AG04450 (cell line): ENCODE measurements at regions not wholly inside any gene's neighbourhood (a gene's known extent, or its start where the extent isn't known, plus 50 kb on each side); places are given as distances from the start of the nearest gene placed in this dataset.

Experiments
- CTCF ChIA-PET: fragments of 300-600, 350-600 bp; formaldehyde crosslinking; extraction: SDS; loops from one replicate; lab custom pipeline; 2022; ENCODE audit warnings: antibody characterized with exemption, inconsistent platforms; lab: Charles Lee
- POLR2A ChIA-PET: fragments of 350-600 bp; formaldehyde crosslinking; extraction: SDS; loops from one replicate; lab custom pipeline; 2021; ENCODE audit warnings: antibody characterized with exemption, inconsistent platforms; lab: Yijun Ruan, JAX
- DNase-seq: peaks from one replicate; pipeline ENCODE4 v3.0.0-alpha.2; 2011; ENCODE audit warnings: low read depth, low spot score
- H3K27ac ChIP-seq: one replicate; pipeline ENCODE4 v1.5.1; 2012; ENCODE audit warnings: low read depth, low read length, control low read depth
- H3K27me3 ChIP-seq: one replicate; pipeline ENCODE4 v1.6.0; 2012; ENCODE audit warnings: low read length; ENCODE audit not compliant: control insufficient read depth, insufficient read depth
- H3K4me3 ChIP-seq: 2 replicates; pipeline ENCODE4 v1.5.1; 2011; ENCODE audit warnings: mild to moderate bottlenecking, low read depth, low read length, control low read depth
- H3K9me3 ChIP-seq: 2 replicates; pipeline ENCODE4 v1.5.1; 2012; ENCODE audit warnings: low read length; ENCODE audit not compliant: control insufficient read depth, insufficient read depth
- TF ChIP-seq, protein P1 (sequence below): IDR thresholded peaks from 2 replicates; pipeline ENCODE4 v1.5.1; 2011; ENCODE audit warnings: low read depth, low read length, control low read depth, inconsistent platforms

- CTCF ChIA-PET, result interaction anchor here (1.2 to 1.4 kb wide), 2 partner anchors 22 to 49 kb away, joined by 4 to 5 read pairs; no protein-coding TSS in a partner anchor
- DNase-seq, result no peak
- TF ChIP-seq, protein P1, sequence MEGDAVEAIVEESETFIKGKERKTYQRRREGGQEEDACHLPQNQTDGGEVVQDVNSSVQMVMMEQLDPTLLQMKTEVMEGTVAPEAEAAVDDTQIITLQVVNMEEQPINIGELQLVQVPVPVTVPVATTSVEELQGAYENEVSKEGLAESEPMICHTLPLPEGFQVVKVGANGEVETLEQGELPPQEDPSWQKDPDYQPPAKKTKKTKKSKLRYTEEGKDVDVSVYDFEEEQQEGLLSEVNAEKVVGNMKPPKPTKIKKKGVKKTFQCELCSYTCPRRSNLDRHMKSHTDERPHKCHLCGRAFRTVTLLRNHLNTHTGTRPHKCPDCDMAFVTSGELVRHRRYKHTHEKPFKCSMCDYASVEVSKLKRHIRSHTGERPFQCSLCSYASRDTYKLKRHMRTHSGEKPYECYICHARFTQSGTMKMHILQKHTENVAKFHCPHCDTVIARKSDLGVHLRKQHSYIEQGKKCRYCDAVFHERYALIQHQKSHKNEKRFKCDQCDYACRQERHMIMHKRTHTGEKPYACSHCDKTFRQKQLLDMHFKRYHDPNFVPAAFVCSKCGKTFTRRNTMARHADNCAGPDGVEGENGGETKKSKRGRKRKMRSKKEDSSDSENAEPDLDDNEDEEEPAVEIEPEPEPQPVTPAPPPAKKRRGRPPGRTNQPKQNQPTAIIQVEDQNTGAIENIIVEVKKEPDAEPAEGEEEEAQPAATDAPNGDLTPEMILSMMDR, result no peak
These were observed 130.4 kb downstream of the OLIG3 start for GRCh38 chr6:137363805-137364138.

DNA sequence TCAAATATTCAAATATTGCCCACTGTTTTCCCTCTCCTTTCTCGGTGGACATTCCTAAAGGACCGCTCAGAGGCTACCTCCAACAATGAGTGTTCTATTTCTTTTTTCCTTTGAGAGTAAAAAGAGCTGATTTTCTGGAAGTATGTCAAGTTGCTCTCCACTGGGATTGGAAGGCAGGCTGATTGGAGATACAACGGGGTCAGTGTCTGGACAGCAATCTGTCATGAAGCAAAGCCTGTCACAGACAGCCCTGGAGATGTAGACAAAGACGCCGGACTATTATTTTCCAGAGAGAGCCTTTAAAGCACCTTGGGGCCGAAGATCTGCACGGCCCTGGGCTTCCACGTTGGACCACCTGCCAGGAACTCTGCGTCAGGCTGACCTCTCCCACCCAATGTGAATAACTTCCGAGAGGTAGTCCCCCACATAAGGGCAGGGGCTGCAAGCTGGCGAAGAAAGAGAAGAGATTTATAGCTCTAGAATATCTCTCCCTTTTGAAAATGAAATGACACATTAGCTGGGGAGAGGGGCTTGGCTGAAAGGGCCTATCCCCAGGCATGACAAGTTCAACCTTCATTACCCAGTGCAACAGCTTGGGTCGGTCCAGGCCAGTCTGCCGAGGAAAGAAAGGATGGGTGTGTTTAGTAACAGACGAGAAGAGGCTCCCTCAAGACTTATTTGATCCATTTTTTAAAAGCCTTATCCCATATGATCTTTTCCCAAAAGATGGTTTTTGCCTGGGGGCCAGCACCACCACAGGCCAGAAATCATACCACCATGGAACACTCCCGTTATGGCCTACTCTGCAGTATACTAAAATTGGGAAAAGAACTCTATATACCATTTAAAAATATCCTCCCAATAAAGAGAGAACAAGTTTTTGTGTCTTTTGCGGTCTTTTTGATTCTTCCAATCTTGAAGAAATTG, 131.1 kb downstream of the OLIG3 start:
- DNase-seq, result no peak
- H3K27me3 ChIP-seq, result no peaks in the 10 kb centered on the region
- H3K9me3 ChIP-seq, result no peaks in the 10 kb centered on the region
- TF ChIP-seq, protein P1, result no peak
- POLR2A ChIA-PET, result no interaction called here
- H3K27ac ChIP-seq, result no peak overlapping the region
- CTCF ChIA-PET, result interaction anchor here (1.2 to 1.4 kb wide), 2 partner anchors 21 to 48 kb away, joined by 4 to 5 read pairs; no protein-coding TSS in a partner anchor
- no peak overlapping the region for H3K4me3 ChIP-seq

More at GRCh38 chr6:137363805-137364138, 130.4 kb downstream of the OLIG3 start:
- Histone ChIP-seq H3K4me3 (no peak overlapping the region), H3K9me3 (no peaks in the 10 kb centered on the region), H3K27ac (no peak overlapping the region), H3K27me3 (no peaks in the 10 kb centered on the region)
- POLR2A ChIA-PET, result no interaction called here

DNA sequence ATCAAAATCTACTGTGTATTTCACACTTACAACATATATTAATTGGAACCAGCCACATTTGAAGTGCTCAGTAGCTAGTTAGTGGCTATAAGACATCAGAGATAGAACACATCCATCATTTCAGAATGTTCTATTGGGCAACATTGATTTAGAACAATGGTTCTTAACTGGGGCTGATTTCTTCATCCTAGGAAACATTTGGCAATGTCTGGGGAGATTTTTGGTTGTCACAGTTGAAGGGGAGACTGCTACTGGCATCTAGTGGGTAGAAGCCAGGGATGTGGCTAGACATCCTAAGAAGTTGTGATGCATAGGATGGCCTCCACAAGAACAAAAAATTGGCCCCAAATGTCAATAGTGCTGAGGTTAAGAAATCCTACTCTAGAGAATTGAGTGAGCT, 132.5 kb downstream of the OLIG3 start:
- TF ChIP-seq, protein P1, result no peak
- POLR2A ChIA-PET, result no interaction called here
- DNase-seq, result no peak
- H3K27ac ChIP-seq, result no peak overlapping the region
- no peaks in the 10 kb centered on the region for H3K9me3 ChIP-seq
- H3K4me3 ChIP-seq, result no peak overlapping the region
- CTCF ChIA-PET, result no interaction called here
- no peaks in the 10 kb centered on the region for H3K27me3 ChIP-seq

- TF ChIP-seq, protein P1, result no peak
- Histone ChIP-seq H3K27me3 (no peaks in the 10 kb centered on the region), H3K4me3 (no peak overlapping the region), H3K9me3 (no peaks in the 10 kb centered on the region), H3K27ac (no peak overlapping the region)
- no peak for DNase-seq
- ChIA-PET CTCF (no interaction called here), POLR2A (no interaction called here)
These were observed 135.9 kb downstream of the OLIG3 start for GRCh38 chr6:137358273-137358672.

DNA sequence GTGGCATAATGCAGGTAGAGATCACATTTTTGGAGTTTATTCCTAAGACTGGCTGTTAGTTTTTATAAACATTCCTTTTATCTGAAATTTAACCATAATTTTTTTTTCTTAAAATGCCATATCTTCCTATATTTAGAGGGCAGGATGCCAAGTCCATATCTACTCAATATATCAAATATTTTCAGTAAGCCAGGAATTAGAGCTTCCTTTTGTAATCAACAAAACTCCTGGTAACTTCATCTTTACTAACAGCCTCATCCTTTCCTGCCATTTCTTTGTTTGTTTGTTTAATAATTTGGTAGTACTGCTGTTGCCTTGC, 136.3 kb downstream of the OLIG3 start:
- DNase-seq, result no peak
- ChIA-PET POLR2A (no interaction called here), CTCF (no interaction called here)
- Histone ChIP-seq H3K27me3 (no peaks in the 10 kb centered on the region), H3K4me3 (no peak overlapping the region), H3K27ac (no peak overlapping the region), H3K9me3 (no peaks in the 10 kb centered on the region)
- TF ChIP-seq, protein P1, result no peak
